ENCODE measurements at regions not wholly inside any gene's neighbourhood (a gene's known extent, or its start where the extent isn't known, plus 50 kb on each side); places are given as distances from the start of the nearest gene placed in this dataset.

GRCh38 chr13:107035186-107035585 lies 467.2 kb upstream of the ARGLU1 start:
- DNase-seq (ENCODE audit: low read depth in 2 of 2): no peak

- DNase-seq (ENCODE audit: low read depth in 2 of 2): no peak
Observed at GRCh38 chr13:107034236-107034872, 466.4 kb upstream of the ARGLU1 start.

GRCh38 chr13:107031716-107032115 lies 463.8 kb upstream of the ARGLU1 start:
- DNase-seq (ENCODE audit: low read depth in 2 of 2): no peak

- no peak for DNase-seq (ENCODE audit: low read depth in 2 of 2)
Observed at GRCh38 chr13:107028751-107029150, 460.8 kb upstream of the ARGLU1 start.

GRCh38 chr13:107025991-107026390 lies 458.1 kb upstream of the ARGLU1 start:
- no peak for DNase-seq (ENCODE audit: low read depth in 2 of 2)

- no peak for DNase-seq (ENCODE audit: low read depth in 2 of 2)
Observed at GRCh38 chr13:107023335-107023734, 455.4 kb upstream of the ARGLU1 start.

GRCh38 chr13:107020393-107020792 lies 452.5 kb upstream of the ARGLU1 start:
- no peak for DNase-seq (ENCODE audit: low read depth in 2 of 2)

GRCh38 chr13:107018285-107018684 lies 450.3 kb upstream of the ARGLU1 start:
- no peak for DNase-seq (ENCODE audit: low read depth in 2 of 2)

GRCh38 chr13:107006661-107007060 lies 438.7 kb upstream of the ARGLU1 start:
- DNase-seq (ENCODE audit: low read depth in 2 of 2): no peak

- no peak for DNase-seq (ENCODE audit: low read depth in 2 of 2)
Observed at GRCh38 chr13:107005577-107005976, 437.6 kb upstream of the ARGLU1 start.

- DNase-seq (ENCODE audit: low read depth in 2 of 2): no peak
Observed at GRCh38 chr13:107003911-107004310, 436.0 kb upstream of the ARGLU1 start.

- DNase-seq (ENCODE audit: low read depth in 2 of 2): no peak
Observed at GRCh38 chr13:106998664-106999063, 430.7 kb upstream of the ARGLU1 start.

- DNase-seq (ENCODE audit: low read depth in 2 of 2): no peak
Observed at GRCh38 chr13:106997696-106998095, 429.8 kb upstream of the ARGLU1 start.

GRCh38 chr13:106996867-106997618 lies 429.1 kb upstream of the ARGLU1 start:
- DNase-seq (ENCODE audit: low read depth in 2 of 2): no peak

GRCh38 chr13:106990594-106990993 lies 422.7 kb upstream of the ARGLU1 start:
- no peak for DNase-seq (ENCODE audit: low read depth in 2 of 2)

GRCh38 chr13:106989876-106990275 lies 421.9 kb upstream of the ARGLU1 start:
- DNase-seq (ENCODE audit: low read depth in 2 of 2): no peak

GRCh38 chr13:106987427-106987785 lies 419.5 kb upstream of the ARGLU1 start:
- DNase-seq (ENCODE audit: low read depth in 2 of 2): no peak

GRCh38 chr13:106986687-106987426 lies 418.9 kb upstream of the ARGLU1 start:
- DNase-seq (ENCODE audit: low read depth in 2 of 2): no peak

GRCh38 chr13:106986033-106986484 lies 418.1 kb upstream of the ARGLU1 start:
- DNase-seq (ENCODE audit: low read depth in 2 of 2): no peak

- no peak for DNase-seq (ENCODE audit: low read depth in 2 of 2)
Observed at GRCh38 chr13:106985481-106985880, 417.5 kb upstream of the ARGLU1 start.

GRCh38 chr13:106981051-106981450 lies 413.1 kb upstream of the ARGLU1 start:
- DNase-seq (ENCODE audit: low read depth in 2 of 2): no peak

- no peak for DNase-seq (ENCODE audit: low read depth in 2 of 2)
Observed at GRCh38 chr13:106967391-106967790, 399.5 kb upstream of the ARGLU1 start.

GRCh38 chr13:106963151-106963550 lies 395.2 kb upstream of the ARGLU1 start:
- no peak for DNase-seq (ENCODE audit: low read depth in 2 of 2)
